ENCODE measurements at regions not wholly inside any gene's neighbourhood (a gene's known extent, or its start where the extent isn't known, plus 50 kb on each side); places are given as distances from the start of the nearest gene placed in this dataset.

- no peak for TF ChIP-seq EP300 (IDR thresholded peaks at IDR 0.05; ENCODE audit: borderline replicate concordance)
- no peak for TF ChIP-seq TCF12 (IDR thresholded peaks at IDR 0.05; ENCODE audit: low read depth)
- no peak for TF ChIP-seq MAX (IDR thresholded peaks at IDR 0.05)
- no peak for TF ChIP-seq RAD21 (IDR thresholded peaks at IDR 0.05; ENCODE audit: low read depth)
- no peak for TF ChIP-seq REST (IDR thresholded peaks at IDR 0.05; ENCODE audit: low read depth)
- no peak for TF ChIP-seq USF1 (IDR thresholded peaks at IDR 0.05)
- no peak for TF ChIP-seq FOXM1 (IDR thresholded peaks at IDR 0.05; ENCODE audit: borderline replicate concordance, low read depth)
Measured at GRCh38 chr12:127528551-127528950, 738.4 kb upstream of the TMEM132C start.
